HG02759 (cell line): ENCODE measurements at regions not wholly inside any gene's neighbourhood (a gene's known extent, or its start where the extent isn't known, plus 50 kb on each side); places are given as distances from the start of the nearest gene placed in this dataset.
"Not testable (repeated sequence)": the region's sequence is repeated elsewhere in the genome, so short reads cannot be mapped to it uniquely, and the experiment has no call there.

Source experiments
- ATAC-seq: cut with Tn5 transposase; IDR thresholded peaks from one replicate; pipeline ENCODE4 v1.9.1; 2021; ENCODE audit warnings: mild to moderate bottlenecking, moderate library complexity; ENCODE audit not compliant: unreplicated experiment

DNA sequence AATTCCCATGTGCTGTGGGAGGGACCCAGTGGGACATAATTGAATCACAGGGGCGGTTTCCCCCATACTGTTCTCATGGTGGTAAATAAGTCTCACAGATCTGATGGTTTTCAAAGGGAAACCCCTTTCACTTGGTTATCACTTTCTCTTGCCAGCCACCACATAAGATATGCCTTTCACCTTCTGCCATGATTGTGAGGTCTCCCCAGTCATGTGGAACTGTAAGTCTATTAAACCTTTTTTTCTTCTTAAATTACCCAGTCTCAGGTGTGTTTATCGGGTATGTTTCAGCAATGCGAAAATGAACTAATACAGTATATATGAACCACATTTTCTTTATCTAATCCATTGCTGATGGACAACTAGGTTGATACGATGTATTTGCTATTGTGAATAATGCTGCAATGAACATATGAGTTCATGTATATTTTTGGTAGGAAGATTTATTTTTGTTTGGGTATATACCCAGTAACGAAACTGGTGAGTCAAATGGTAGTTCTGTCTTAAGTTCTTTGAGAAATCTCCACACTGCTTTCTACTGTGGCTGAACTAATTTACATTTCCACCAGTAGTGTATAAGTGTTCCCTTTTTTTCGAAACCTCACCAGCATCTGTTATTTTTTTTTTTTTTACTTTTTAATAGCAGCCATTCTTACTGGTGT is 70.0 kb upstream of the HGF start:
- peak; percentile 90 for ATAC-seq

DNA sequence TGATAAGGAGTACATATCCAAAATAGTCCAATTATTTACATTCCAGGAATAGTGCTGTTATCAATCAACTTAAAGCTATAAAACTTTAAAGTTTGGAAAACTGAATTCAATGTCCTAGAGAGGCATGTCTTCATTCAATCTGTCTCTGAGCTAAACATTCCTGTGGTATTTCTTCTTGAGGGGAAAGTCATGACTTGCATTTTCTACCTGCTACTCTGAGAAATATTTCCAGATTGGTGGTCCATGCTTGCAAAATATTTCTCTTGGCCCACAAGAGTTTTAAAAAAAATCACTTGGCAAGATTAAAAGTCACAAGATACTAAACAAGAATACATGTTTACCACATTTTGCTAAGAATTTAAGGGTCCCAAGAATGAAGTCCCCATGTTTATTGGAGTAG is 63.6 kb upstream of the HGF start:
- ATAC-seq = no peak

- ATAC-seq = no peak
Observed at GRCh38 chr7:81831883-81832282, 62.0 kb upstream of the HGF start.

- not testable (repeated sequence) for ATAC-seq
Observed at GRCh38 chr7:81829511-81829910, 59.7 kb upstream of the HGF start.

DNA sequence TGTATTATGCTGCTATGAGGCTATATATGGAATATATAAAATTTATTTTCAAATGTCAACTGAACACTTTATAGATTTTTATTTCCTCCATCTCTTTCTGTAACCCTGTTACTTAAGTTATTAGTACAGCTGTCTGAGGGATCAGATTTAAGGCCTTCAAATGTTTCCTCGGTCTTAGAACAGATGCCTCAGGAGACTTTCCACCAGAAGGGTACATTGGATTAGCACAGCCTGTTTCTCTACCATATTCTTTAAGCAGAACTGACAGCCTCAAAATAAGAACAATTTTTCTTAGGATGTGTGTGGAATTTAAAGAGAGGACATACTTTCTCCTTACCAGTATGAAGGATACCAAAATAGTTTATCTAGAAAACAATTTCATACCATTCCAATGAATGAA is 53.0 kb upstream of the HGF start:
- ATAC-seq = no peak

DNA sequence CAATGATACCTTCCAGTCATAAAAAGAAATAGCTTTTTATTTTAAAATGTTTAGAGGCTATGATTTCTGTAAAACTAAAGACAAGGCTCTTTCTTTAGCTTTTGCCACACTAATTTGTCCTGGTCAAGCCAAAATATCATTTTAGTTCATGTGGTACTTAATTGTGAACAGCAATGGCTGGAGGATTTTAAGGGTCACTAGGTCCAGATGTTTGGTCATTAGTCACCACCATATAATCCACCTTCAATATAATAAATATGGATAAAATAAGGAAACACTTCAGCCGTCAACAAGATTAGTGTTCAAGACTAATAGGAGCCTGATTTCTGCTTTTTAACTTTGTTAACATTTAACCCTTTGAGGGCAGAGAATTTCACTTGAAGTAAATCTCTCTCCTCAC is 50.0 kb upstream of the HGF start:
- no peak for ATAC-seq
